ENCODE measurements at regions not wholly inside any gene's neighbourhood (a gene's known extent, or its start where the extent isn't known, plus 50 kb on each side); places are given as distances from the start of the nearest gene placed in this dataset.

DNA sequence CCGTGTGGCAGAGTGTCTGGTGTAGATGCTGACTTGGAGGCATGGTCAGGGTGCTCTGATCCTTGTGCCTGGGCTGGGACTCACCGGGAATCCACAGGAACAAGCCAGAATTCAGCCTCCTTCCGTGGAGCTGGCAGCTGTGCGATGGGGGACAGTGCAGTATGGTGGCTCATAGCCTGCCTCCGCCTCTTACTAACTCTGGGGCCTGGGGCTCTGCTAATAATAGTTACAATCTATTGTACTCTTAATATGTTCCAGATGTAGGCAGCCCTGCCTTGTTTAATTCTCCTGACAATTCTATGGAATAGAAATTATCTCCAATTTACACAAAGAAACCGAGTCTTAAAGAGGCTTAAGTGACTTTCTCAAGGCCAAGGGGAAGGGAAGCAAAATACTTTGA lies 77.6 kb downstream of the PCDH1 start:
- no peak for DNase-seq

- no peak for DNase-seq
Observed at GRCh38 chr5:141799507-141800167, 78.6 kb downstream of the PCDH1 start.

DNA sequence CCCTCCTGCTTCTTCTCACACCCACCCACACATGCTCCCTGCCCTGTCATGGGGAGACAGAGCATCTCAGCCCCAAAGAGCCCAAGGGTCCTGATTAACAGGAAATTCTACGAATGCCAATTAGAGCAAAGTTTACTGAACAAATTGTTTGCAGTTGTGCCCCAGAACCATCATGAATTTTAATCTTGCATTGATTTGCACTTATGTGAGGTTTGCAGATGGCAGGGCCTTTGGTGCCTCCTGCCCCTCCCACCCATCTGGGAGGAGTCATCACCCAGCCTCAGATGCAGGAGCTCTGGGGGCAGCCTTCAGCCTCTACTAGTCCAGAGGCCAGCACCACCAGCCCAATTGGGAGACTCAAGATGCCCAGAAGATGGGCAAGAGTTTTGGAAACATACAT lies 80.8 kb downstream of the PCDH1 start:
- no peak for DNase-seq

DNA sequence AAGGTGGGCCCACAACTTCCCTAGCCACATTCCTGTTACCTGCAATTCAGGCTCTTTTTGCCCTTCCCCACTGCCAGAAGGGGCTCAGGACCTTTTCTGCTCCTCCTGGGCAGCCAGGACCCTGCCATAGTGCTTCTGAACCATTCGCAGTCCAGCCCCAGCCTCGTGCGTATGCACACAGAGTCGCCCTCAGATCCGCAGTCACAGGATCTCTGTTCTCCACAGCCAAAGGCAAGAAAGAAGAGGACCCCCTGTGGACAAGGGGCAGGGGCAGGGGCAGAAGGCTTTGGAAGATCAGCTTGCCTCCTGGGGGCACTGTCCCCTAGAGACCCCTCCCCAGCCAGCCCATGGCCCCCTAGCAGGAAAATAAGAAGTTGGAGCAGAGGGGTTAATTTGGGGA lies 82.8 kb downstream of the PCDH1 start:
- DNase-seq: no peak

GRCh38 chr5:141793881-141794280 lies 84.3 kb downstream of the PCDH1 start:
- no peak for DNase-seq

DNA sequence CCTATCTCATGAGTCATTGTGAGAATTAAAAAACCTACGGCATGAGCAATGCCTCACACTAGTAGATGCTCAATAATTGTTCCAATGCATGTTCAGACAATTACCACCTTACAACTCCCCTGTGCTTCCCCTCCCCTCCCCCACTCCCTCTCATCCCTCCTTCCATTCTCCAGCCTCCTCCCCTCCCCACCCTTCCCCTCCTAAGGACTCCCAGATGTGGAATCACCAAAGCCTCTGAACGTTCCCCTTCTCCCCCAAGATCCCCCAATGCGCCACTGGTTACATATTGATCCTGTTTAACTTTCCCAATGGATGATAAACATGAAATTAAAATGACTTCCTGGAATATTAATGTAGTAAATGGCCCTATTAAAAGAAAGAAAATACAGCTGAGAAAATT lies 84.8 kb downstream of the PCDH1 start:
- DNase-seq: no peak

- no peak for DNase-seq
Observed at GRCh38 chr5:141790630-141791029, 87.6 kb downstream of the PCDH1 start.

GRCh38 chr5:141789330-141789729 lies 88.9 kb downstream of the PCDH1 start:
- DNase-seq: no peak

DNA sequence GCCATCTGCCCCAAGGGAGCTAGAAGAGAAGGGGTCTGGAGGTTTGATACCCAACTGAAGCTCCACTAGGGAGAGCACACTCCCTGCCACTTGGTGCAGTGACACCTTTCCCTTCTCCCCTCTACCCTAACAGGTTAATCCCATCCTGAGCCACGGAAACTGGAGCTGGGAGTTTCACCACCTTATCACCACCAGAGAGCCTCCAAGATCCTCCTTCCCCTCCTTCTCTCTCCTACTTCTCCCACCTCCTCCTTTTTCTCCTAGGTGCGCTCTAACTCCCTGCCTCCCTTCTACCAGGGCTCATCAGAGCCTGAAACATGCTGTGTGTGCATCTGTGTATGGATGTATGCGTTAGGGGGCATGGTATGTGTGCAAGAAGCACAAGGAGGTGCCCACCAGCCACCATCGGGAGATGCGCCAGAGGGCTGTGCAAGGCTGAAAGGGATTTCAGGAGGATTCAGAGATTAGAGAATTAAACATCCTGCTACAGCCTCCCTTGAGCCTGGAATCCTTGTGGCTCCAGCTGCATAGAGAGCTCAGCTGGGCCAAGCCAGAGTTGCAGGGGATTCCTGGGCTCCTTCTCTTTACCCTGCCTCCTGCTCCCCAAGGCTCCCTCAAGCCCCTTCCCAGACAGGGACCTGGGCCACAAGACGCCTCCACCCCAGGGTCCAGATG lies 89.8 kb downstream of the PCDH1 start:
- DNase-seq: peak; percentile 68

DNA sequence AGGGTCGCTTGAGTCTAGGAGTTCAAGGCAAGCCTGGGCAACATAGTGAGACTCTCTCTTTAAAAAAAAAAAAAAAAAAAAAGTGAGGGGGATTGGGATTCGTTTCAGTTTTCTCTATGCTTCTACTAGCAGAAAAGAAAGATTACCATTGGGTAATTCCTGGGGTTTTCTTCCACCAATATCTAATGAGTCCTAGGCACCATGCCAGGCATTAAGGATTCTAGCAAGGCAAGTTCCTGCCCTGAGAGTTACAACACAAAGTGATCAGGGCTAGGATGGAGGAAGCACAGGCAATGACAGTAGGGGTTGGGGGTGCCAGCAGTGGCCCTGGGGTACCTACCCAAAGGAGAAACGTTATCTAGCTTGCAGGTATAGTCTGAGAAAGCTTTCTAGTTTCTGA lies 90.8 kb downstream of the PCDH1 start:
- no peak for DNase-seq

GRCh38 chr5:141786700-141787099 lies 91.5 kb downstream of the PCDH1 start:
- no peak for DNase-seq

DNA sequence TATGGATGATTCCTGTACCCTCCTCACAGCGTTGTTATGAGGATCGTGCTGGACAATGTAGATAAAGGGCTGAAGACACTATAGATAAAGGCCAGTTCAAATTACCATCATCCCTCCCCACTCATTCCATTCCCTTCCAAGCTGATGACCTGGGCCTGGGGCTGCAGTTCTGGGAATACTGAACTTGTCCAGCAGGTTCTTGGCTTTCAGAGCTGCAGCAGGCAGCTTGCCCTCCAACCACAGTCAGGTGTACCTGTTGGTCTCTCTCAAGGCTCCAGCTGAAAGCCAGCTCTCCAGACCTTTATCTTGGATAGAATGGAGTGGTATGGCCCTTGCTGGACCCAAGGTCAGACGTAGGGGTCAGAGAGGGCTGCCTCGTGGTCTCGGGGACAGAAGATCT lies 92.5 kb downstream of the PCDH1 start:
- DNase-seq: no peak

DNA sequence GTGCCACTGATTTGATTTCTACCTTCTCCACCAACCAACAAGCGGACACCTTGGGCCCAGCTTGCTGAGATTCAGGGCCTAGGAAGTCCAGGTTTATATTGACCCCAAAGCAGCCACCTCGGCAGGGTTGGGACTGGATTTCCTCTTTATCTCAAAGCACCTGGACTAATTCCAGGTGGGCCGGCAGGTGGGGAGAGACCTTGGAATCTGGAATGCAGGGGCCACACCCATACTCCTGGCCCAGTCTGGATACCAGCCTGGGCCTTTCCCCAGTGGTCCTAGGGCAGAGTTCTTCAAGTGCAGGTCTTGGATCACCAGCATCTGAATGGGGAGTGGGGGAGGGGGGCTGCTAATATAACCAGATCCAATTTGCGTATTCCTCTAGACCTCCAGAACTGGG lies 93.1 kb downstream of the PCDH1 start:
- no peak for DNase-seq

- DNase-seq: no peak
Observed at GRCh38 chr5:141784529-141784928, 93.7 kb downstream of the PCDH1 start.

GRCh38 chr5:141783947-141784296 lies 94.3 kb downstream of the PCDH1 start:
- DNase-seq: no peak

- peak; percentile 20 for DNase-seq
Observed at GRCh38 chr5:141783005-141783946, 94.9 kb downstream of the PCDH1 start.

GRCh38 chr5:141781910-141782309 lies 96.3 kb downstream of the PCDH1 start:
- no peak for DNase-seq

GRCh38 chr5:141780952-141781781 lies 97.0 kb downstream of the PCDH1 start:
- no peak for DNase-seq

DNA sequence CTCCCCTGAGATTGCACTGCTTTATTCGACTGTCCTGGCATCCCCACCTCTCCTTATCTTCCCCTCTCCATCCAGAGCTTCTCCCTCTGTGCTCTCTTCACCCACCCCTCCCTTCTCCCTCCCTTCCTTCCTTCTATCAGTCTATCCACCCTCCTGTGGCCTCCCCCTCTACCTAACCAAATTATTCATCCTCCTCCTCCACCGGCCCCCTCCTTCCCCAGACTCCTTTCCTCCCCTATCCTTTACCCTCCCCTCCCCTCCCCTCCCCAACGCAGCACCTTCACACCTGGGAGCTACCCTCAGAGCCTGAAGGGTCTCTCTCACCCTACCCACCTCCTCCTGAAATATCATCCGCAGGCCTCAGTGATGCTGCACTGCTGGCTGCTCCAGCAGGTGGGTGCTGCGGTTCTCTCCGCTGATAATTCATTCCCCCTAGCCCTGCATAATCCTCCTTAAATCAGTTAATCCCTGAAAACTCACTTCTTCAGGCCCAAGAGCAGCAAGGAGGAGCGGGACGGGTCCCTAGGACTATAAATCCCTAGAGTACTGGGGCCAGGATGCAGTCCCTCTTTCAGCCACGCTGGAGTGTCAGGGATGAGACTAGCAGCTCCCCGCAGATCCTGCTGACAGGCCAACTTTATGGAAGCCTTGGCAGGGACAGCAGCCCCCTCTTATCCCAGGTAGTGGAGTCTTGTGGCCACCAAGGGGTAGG lies 97.8 kb downstream of the PCDH1 start:
- DNase-seq: peak; percentile 84

DNA sequence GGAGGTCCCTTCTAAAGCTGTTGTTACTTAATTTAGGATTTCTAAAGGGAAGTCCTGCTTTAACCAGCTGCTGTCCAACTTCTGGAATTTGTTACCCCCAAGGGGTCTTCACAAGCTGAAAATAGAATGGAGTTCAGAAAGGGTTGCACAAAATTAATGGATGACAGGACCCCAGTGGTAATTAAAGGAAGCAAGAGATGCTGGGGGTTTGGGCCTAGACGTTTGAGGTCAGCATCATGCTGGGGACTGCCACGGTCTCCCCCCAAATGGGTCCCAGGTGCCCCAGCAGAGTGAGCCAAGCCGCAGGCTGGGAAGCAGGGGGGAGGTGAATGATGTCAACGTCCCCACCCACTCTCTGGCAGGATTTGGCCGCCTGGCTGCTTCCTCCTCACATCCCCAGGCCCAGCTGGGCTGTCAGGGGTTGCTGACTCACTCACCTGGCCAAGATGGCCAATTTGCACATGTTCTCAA lies 97.5 kb upstream of the ARAP3 start:
- DNase-seq: no peak

GRCh38 chr5:141778683-141779082 lies 96.7 kb upstream of the ARAP3 start:
- DNase-seq: no peak

- peak; percentile 20 for DNase-seq
Observed at GRCh38 chr5:141778206-141778605, 96.2 kb upstream of the ARAP3 start.

Measured in NCI-H82 (cell line).